ENCODE measurements at regions not wholly inside any gene's neighbourhood (a gene's known extent, or its start where the extent isn't known, plus 50 kb on each side); places are given as distances from the start of the nearest gene placed in this dataset.

DNA sequence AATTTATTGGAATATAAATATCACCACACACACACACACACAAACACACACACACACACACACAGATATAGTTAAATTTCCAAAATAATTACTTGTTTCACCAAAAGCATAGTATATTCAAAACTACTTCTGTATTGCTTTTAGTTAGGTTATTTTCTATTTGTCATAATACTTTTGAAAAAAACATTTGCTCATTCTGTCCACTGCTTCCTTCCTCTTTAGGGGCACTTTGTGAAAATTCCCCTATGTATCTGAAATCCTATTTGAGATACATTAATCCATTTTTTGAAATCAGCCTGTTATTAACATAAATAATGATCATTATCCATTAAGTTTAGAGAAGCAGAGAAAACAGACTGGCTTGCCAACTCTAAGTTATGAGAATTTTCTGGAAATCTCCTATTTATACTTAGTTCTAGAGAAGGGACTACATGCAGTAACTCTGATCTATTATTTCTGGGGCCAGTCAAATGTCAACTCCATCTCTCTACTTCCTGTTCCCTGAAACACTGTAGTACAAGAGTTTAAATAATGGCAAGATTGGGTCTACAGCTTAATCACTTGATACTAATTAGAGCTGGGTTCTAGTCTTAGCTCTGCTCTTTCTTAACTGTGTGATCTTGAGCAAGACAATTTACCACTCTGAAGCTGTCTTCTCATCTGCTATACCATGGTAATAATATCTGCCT lies 54.4 kb upstream of the GPR174 start:
- no peak for TF ChIP-seq POLR2A (IDR thresholded peaks at IDR 0.05)
- TF ChIP-seq, protein P1, sequence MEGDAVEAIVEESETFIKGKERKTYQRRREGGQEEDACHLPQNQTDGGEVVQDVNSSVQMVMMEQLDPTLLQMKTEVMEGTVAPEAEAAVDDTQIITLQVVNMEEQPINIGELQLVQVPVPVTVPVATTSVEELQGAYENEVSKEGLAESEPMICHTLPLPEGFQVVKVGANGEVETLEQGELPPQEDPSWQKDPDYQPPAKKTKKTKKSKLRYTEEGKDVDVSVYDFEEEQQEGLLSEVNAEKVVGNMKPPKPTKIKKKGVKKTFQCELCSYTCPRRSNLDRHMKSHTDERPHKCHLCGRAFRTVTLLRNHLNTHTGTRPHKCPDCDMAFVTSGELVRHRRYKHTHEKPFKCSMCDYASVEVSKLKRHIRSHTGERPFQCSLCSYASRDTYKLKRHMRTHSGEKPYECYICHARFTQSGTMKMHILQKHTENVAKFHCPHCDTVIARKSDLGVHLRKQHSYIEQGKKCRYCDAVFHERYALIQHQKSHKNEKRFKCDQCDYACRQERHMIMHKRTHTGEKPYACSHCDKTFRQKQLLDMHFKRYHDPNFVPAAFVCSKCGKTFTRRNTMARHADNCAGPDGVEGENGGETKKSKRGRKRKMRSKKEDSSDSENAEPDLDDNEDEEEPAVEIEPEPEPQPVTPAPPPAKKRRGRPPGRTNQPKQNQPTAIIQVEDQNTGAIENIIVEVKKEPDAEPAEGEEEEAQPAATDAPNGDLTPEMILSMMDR (IDR thresholded peaks at IDR 0.05) = no peak
- no peak overlapping the region for H3K4me3 ChIP-seq
- no peak overlapping the region for H3K27ac ChIP-seq
- intact Hi-C loops (cut with DNase I; ENCODE audit: low total_unique reads) = no loop called here
- no peaks in the 10 kb centered on the region for H3K36me3 ChIP-seq
- DNase-seq = no peak
- no peaks in the 10 kb centered on the region for H3K4me1 ChIP-seq
- no peaks in the 10 kb centered on the region for H3K9me3 ChIP-seq
- no peaks in the 10 kb centered on the region for H3K27me3 ChIP-seq

DNA sequence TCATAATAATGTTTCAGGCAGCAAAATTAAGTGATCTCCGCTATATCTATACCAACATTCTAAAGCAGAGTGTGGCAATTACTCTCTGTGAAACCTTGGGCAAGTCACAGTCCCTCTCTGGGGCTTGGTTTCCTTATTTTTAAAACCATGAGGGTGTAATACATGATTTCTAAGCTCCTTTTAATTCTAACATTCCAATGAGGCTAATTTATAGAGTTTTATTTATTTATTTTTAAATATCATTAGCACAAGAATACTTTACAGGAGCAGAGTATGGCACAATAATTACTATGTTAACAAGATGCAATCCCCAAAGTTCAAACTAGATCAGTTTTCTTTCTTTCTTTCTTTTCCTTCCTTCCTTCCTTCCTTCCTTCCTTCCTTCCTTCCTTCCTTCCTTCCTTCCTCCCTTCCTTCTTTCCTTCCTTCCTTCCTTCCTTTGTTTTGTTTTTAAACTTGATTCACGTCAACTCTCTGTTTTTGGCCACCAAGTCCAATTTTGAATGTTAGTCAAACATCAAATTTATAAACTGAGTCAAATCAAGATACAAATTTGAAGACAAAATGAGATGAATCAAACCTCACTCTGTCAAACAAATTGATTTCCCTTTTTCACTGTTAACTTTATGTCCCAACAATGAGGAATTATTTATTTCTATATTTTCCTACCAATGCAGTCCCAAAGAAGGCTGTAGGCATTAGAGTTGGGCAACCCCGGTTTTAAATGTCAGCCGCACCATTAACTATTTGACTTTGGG lies 50.2 kb upstream of the GPR174 start:
- Histone ChIP-seq H3K4me1 (no peaks in the 10 kb centered on the region), H3K27me3 (no peaks in the 10 kb centered on the region), H3K4me3 (no peak overlapping the region), H3K36me3 (no peaks in the 10 kb centered on the region), H3K9me3 (no peaks in the 10 kb centered on the region), H3K27ac (no peak overlapping the region)
- TF ChIP-seq, protein P1 (IDR thresholded peaks at IDR 0.05) = no peak
- no peak for TF ChIP-seq POLR2A (IDR thresholded peaks at IDR 0.05)
- intact Hi-C loops (cut with DNase I; ENCODE audit: low total_unique reads) = no loop called here
- no peak for DNase-seq
